HepG2 (cell line): ENCODE measurements at regions not wholly inside any gene's neighbourhood (a gene's known extent, or its start where the extent isn't known, plus 50 kb on each side); places are given as distances from the start of the nearest gene placed in this dataset.
A peak's percentile ranks its signal among the peaks of the same experiment; 100 is the strongest.

Source experiments
- CAMTA2 ChIP-seq: sonication (generic); formaldehyde crosslinking; IDR thresholded peaks from 2 replicates; pipeline ENCODE4 v1.4.0; 2020; ENCODE audit warnings: mild to moderate bottlenecking, missing genetic modification reagents, borderline replicate concordance
- HNF4A ChIP-seq: sonication (generic); formaldehyde crosslinking; IDR thresholded peaks from 2 replicates; pipeline ENCODE4 v1.4.0; 2020; ENCODE audit warnings: missing genetic modification reagents
- MEIS2 ChIP-seq: sonication (generic); formaldehyde crosslinking; IDR thresholded peaks from 2 replicates; pipeline ENCODE4 v1.9.0; 2021; ENCODE audit warnings: mild to moderate bottlenecking, missing genetic modification reagents
- NFIB ChIP-seq: sonication (generic); formaldehyde crosslinking; IDR thresholded peaks from 2 replicates; pipeline ENCODE4 v1.9.0; 2021; ENCODE audit warnings: missing genetic modification reagents, mild to moderate bottlenecking, borderline replicate concordance
- PHF21A ChIP-seq: sonication (generic); formaldehyde crosslinking; IDR thresholded peaks from 2 replicates; pipeline ENCODE4 v1.5.0; 2020; ENCODE audit warnings: mild to moderate bottlenecking, missing genetic modification reagents
- SKI ChIP-seq: fragments of 450-650 bp; IDR thresholded peaks from one replicate; pipeline ENCODE4 v1.6.1; 2018; ENCODE audit warnings: mild to moderate bottlenecking; ENCODE audit not compliant: partially characterized antibody
- SOX13 ChIP-seq, 3 experiments: fragments of 450-650 bp in 1 of 3; sonication (generic) in 1 of 3; formaldehyde crosslinking in 1 of 3; IDR thresholded peaks in 2 of 3; conservative IDR thresholded peaks in 1 of 3; 2 replicates each; pipeline versions ENCODE4 v1.5.0 to v1.6.1; 2016 to 2020; ENCODE audit warnings: antibody characterized with exemption in 1 of 3, mild to moderate bottlenecking in 1 of 3, missing compliant biosample characterization in 1 of 3, missing genetic modification reagents in 1 of 3, moderate library complexity in 1 of 3
- TBX2 ChIP-seq: sonication (generic); formaldehyde crosslinking; IDR thresholded peaks from 2 replicates; pipeline ENCODE4 v1.5.0; 2020; ENCODE audit warnings: missing genetic modification reagents, mild to moderate bottlenecking, borderline replicate concordance
- ZFP1 ChIP-seq: IDR thresholded peaks from 2 replicates; pipeline ENCODE4 v1.6.1; 2016
- TF ChIP-seq, protein P1 (sequence below): sonication (generic); formaldehyde crosslinking; IDR thresholded peaks from 2 replicates; pipeline ENCODE4 v1.4.0; 2020; ENCODE audit warnings: missing genetic modification reagents, borderline replicate concordance
- TF ChIP-seq, protein P2 (sequence below): sonication (generic); formaldehyde crosslinking; conservative IDR thresholded peaks from 2 replicates; pipeline ENCODE4 v1.8.1; 2023; ENCODE audit warnings: missing genetic modification reagents
- TF ChIP-seq, protein P3 (sequence below): sonication (generic); formaldehyde crosslinking; IDR thresholded peaks from 2 replicates; pipeline ENCODE4 v1.4.0; 2020; ENCODE audit warnings: missing genetic modification reagents
- TF ChIP-seq, protein P4 (sequence below): sonication (generic); IDR thresholded peaks from 2 replicates; pipeline ENCODE4 v1.6.1; 2016; ENCODE audit warnings: low read depth, borderline replicate concordance
- TF ChIP-seq, protein P5 (sequence below): sonication (generic); formaldehyde crosslinking; IDR thresholded peaks from 2 replicates; pipeline ENCODE4 v1.4.0; 2020; ENCODE audit warnings: missing genetic modification reagents
- TF ChIP-seq, protein P6 (sequence below): sonication (generic); formaldehyde crosslinking; conservative IDR thresholded peaks from 2 replicates; pipeline ENCODE4 v1.4.0; 2020; ENCODE audit warnings: mild to moderate bottlenecking, missing genetic modification reagents, moderate library complexity

DNA sequence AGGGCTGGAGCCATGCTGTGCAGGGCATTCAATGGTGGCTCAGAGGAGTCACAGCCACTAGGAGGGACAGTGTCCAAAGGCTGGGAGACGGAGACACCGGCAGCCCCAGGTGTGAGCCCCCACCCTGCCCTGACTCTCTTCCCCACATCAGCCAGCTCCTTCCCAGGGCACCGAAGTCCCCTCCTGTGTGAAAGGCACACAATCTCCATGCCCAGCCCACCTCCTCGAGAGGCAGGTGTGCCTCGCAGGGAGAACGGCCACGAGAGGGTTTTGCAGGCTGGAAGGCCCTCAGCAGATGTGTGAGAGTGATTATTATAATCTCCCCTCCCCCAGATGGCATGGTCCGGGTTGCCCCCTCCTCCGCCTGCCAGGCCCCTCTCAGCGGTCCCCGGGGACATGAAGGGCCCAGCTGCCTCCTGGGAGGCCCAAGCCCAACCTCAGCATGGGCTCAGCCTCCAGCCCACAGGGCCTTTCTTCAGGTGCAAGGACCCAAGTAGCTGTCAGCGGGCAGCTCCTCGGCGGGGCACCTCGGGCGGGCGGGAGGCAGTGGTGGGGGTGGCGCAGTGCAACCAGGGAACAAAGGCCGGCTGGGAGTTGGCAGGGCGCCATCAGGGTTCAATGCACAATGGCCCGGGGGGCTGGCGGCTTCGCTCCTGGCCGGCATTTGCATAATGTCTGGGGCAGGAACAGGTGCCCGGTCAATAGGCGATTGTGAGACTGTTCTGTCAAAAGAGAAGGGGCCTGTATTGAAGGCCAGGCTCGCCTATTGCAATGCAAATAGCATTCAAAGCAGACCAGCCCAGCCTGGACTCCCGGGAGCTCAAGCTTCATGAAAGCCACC lies 155.3 kb upstream of the ZMIZ1 start (continued):
- TF ChIP-seq, protein P1, sequence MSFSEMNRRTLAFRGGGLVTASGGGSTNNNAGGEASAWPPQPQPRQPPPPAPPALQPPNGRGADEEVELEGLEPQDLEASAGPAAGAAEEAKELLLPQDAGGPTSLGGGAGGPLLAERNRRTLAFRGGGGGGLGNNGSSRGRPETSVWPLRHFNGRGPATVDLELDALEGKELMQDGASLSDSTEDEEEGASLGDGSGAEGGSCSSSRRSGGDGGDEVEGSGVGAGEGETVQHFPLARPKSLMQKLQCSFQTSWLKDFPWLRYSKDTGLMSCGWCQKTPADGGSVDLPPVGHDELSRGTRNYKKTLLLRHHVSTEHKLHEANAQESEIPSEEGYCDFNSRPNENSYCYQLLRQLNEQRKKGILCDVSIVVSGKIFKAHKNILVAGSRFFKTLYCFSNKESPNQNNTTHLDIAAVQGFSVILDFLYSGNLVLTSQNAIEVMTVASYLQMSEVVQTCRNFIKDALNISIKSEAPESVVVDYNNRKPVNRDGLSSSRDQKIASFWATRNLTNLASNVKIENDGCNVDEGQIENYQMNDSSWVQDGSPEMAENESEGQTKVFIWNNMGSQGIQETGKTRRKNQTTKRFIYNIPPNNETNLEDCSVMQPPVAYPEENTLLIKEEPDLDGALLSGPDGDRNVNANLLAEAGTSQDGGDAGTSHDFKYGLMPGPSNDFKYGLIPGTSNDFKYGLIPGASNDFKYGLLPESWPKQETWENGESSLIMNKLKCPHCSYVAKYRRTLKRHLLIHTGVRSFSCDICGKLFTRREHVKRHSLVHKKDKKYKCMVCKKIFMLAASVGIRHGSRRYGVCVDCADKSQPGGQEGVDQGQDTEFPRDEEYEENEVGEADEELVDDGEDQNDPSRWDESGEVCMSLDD (CRISPR knock-in tag) = no peak
- TF ChIP-seq, protein P2, sequence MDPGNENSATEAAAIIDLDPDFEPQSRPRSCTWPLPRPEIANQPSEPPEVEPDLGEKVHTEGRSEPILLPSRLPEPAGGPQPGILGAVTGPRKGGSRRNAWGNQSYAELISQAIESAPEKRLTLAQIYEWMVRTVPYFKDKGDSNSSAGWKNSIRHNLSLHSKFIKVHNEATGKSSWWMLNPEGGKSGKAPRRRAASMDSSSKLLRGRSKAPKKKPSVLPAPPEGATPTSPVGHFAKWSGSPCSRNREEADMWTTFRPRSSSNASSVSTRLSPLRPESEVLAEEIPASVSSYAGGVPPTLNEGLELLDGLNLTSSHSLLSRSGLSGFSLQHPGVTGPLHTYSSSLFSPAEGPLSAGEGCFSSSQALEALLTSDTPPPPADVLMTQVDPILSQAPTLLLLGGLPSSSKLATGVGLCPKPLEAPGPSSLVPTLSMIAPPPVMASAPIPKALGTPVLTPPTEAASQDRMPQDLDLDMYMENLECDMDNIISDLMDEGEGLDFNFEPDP (CRISPR knock-in tag) = no peak
- peak; percentile 64 for TF ChIP-seq HNF4A
- TF ChIP-seq SOX13 (IDR thresholded peaks at IDR 0.05) = peak; percentile 81
- TF ChIP-seq SOX13 (CRISPR knock-in tag; conservative IDR thresholded peaks at IDR 0.05 in 1 of 2, IDR thresholded peaks at IDR 0.05 in 1 of 2) = peak in 1 of 2 experiments; percentile 97; a peak in 2 of 4 replicates
- peak; percentile 38; the same call in 1 of the 2 replicates for TF ChIP-seq TBX2
- 0 out of 2 replicates have a peak, but pooled peaks have one; percentile 17 for TF ChIP-seq MEIS2 (CRISPR knock-in tag)
- TF ChIP-seq NFIB = 0 out of 2 replicates have a peak, but pooled peaks have one; percentile 31
- TF ChIP-seq, protein P3, sequence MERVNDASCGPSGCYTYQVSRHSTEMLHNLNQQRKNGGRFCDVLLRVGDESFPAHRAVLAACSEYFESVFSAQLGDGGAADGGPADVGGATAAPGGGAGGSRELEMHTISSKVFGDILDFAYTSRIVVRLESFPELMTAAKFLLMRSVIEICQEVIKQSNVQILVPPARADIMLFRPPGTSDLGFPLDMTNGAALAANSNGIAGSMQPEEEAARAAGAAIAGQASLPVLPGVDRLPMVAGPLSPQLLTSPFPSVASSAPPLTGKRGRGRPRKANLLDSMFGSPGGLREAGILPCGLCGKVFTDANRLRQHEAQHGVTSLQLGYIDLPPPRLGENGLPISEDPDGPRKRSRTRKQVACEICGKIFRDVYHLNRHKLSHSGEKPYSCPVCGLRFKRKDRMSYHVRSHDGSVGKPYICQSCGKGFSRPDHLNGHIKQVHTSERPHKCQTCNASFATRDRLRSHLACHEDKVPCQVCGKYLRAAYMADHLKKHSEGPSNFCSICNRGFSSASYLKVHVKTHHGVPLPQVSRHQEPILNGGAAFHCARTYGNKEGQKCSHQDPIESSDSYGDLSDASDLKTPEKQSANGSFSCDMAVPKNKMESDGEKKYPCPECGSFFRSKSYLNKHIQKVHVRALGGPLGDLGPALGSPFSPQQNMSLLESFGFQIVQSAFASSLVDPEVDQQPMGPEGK (CRISPR knock-in tag) = peak; percentile 86
- TF ChIP-seq PHF21A (CRISPR knock-in tag) = peak; percentile 43; the same call in 1 of the 2 replicates
- TF ChIP-seq SKI = peak; percentile 67
- no peak for TF ChIP-seq CAMTA2 (CRISPR knock-in tag)
- TF ChIP-seq, protein P4, sequence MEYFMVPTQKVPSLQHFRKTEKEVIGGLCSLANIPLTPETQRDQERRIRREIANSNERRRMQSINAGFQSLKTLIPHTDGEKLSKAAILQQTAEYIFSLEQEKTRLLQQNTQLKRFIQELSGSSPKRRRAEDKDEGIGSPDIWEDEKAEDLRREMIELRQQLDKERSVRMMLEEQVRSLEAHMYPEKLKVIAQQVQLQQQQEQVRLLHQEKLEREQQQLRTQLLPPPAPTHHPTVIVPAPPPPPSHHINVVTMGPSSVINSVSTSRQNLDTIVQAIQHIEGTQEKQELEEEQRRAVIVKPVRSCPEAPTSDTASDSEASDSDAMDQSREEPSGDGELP = peak; percentile 48; the same call in 1 of the 2 replicates
- no peak for TF ChIP-seq ZFP1 (CRISPR knock-in tag)
- TF ChIP-seq, protein P5, sequence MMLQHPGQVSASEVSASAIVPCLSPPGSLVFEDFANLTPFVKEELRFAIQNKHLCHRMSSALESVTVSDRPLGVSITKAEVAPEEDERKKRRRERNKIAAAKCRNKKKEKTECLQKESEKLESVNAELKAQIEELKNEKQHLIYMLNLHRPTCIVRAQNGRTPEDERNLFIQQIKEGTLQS = no peak
- TF ChIP-seq, protein P6, sequence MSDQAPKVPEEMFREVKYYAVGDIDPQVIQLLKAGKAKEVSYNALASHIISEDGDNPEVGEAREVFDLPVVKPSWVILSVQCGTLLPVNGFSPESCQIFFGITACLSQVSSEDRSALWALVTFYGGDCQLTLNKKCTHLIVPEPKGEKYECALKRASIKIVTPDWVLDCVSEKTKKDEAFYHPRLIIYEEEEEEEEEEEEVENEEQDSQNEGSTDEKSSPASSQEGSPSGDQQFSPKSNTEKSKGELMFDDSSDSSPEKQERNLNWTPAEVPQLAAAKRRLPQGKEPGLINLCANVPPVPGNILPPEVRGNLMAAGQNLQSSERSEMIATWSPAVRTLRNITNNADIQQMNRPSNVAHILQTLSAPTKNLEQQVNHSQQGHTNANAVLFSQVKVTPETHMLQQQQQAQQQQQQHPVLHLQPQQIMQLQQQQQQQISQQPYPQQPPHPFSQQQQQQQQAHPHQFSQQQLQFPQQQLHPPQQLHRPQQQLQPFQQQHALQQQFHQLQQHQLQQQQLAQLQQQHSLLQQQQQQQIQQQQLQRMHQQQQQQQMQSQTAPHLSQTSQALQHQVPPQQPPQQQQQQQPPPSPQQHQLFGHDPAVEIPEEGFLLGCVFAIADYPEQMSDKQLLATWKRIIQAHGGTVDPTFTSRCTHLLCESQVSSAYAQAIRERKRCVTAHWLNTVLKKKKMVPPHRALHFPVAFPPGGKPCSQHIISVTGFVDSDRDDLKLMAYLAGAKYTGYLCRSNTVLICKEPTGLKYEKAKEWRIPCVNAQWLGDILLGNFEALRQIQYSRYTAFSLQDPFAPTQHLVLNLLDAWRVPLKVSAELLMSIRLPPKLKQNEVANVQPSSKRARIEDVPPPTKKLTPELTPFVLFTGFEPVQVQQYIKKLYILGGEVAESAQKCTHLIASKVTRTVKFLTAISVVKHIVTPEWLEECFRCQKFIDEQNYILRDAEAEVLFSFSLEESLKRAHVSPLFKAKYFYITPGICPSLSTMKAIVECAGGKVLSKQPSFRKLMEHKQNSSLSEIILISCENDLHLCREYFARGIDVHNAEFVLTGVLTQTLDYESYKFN (CRISPR knock-in tag) = peak; percentile 48; the same call in 1 of the 2 replicates
